ENCODE measurements at regions not wholly inside any gene's neighbourhood (a gene's known extent, or its start where the extent isn't known, plus 50 kb on each side); places are given as distances from the start of the nearest gene placed in this dataset.

DNA sequence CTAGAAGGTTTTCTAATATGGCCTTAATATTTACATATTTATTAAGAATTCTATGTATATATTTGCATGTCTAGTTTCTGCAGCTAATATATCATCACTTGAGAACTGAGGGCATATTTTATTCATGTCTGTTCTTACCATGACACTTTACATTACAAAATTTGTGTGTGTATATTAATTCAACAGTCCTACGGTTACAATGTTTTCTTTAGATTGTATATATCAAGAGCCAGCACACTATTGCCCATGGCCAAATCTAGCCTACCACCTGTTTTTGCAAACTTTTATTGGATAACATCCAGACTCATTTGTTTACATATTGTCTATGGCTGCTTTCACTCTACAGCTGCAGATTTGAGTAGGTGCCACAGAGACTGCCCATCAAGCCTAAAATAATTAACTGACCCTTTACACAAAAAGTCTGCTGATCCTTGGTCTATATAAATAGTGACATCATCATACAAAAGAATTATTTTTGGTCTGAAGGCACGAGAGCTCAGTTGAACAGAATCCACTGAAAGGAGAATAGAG is 577.4 kb upstream of the PBX1 start:
- dilution Hi-C loops (cut with MboI; ENCODE audit: extremely low pct_ligation_motif_present, low sequenced_read_pairs) (no loop called here), intact Hi-C loops (cut with micrococcal nuclease) (no loop called here)
- Histone ChIP-seq H3K9ac (replicated peaks; ENCODE audit: extremely low read depth, insufficient read depth, low read length) (no peak overlapping the region), H3K4me1 (ENCODE audit: control insufficient read depth, extremely low read depth, insufficient read depth, low read length) (no peaks in the 10 kb centered on the region), H2AFZ (ENCODE audit: low read depth, low read length) (no peak overlapping the region), H3K79me2 (ENCODE audit: control insufficient read depth, insufficient read depth, low read length) (no peaks in the 10 kb centered on the region), H3K27me3 (ENCODE audit: control insufficient read depth in 2 of 2, insufficient read depth in 2 of 2, low read length in 2 of 2) (no peaks in the 10 kb centered on the region), H3K36me3 (ENCODE audit: control insufficient read depth in 2 of 2, extremely low read depth in 1 of 2, insufficient read depth in 2 of 2, low read length in 2 of 2) (no peaks in the 10 kb centered on the region), H3K4me2 (ENCODE audit: insufficient read depth, low read length) (no peak overlapping the region), H3K27ac (ENCODE audit: insufficient read depth, low read depth, low read length) (no peak overlapping the region), H4K20me1 (replicated peaks; ENCODE audit: control insufficient read depth, extremely low read depth, insufficient read depth, low read length) (no peaks in the 10 kb centered on the region), H3K4me3 (replicated peaks in 1 of 3; ENCODE audit: insufficient read depth in 1 of 3, low read depth in 1 of 3, low read length in 3 of 3) (no peak overlapping the region), H3K9me3 (replicated peaks; ENCODE audit: control insufficient read depth, insufficient read depth, low read length) (no peaks in the 10 kb centered on the region), H3K9me1 (replicated peaks; ENCODE audit: control insufficient read depth, extremely low read depth, insufficient read depth, low read length) (no peaks in the 10 kb centered on the region)
- ChIA-PET POLR2A (no interaction called here), CTCF (no interaction called here)
- DNase-seq (ENCODE audit: low read depth, low spot score) (no peak), FAIRE-seq (no peak)
- BruUV-seq (replicated peaks), result no TSS peak
- TF ChIP-seq GATA2 (IDR thresholded peaks at IDR 0.05; ENCODE audit: insufficient read depth, insufficient read length, low read depth, low read length), result no peak
- no peak for TF ChIP-seq MYC (IDR thresholded peaks at IDR 0.05; ENCODE audit: low read depth, low read length)
- no peak for TF ChIP-seq POLR2A (IDR thresholded peaks at IDR 0.05; ENCODE audit: low read depth, low read length)
- no peak for TF ChIP-seq POLR2AphosphoS5 (IDR thresholded peaks at IDR 0.05; ENCODE audit: insufficient read depth, low read depth, low read length)
- no peak for TF ChIP-seq EZH2 (IDR thresholded peaks at IDR 0.05; ENCODE audit: borderline replicate concordance, low read depth, low read length, severe bottlenecking)
- TF ChIP-seq, protein P1, sequence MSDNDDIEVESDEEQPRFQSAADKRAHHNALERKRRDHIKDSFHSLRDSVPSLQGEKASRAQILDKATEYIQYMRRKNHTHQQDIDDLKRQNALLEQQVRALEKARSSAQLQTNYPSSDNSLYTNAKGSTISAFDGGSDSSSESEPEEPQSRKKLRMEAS (IDR thresholded peaks at IDR 0.05; ENCODE audit: insufficient read depth, insufficient read length), result no peak
- TF ChIP-seq, protein P2, sequence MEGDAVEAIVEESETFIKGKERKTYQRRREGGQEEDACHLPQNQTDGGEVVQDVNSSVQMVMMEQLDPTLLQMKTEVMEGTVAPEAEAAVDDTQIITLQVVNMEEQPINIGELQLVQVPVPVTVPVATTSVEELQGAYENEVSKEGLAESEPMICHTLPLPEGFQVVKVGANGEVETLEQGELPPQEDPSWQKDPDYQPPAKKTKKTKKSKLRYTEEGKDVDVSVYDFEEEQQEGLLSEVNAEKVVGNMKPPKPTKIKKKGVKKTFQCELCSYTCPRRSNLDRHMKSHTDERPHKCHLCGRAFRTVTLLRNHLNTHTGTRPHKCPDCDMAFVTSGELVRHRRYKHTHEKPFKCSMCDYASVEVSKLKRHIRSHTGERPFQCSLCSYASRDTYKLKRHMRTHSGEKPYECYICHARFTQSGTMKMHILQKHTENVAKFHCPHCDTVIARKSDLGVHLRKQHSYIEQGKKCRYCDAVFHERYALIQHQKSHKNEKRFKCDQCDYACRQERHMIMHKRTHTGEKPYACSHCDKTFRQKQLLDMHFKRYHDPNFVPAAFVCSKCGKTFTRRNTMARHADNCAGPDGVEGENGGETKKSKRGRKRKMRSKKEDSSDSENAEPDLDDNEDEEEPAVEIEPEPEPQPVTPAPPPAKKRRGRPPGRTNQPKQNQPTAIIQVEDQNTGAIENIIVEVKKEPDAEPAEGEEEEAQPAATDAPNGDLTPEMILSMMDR (IDR thresholded peaks at IDR 0.05; ENCODE audit: extremely low read depth in 1 of 2, insufficient read depth in 1 of 2, low read depth in 1 of 2, low read length in 2 of 2), result no peak
- TF ChIP-seq JUN (IDR thresholded peaks at IDR 0.05; ENCODE audit: borderline replicate concordance, insufficient read depth, insufficient read length, low read depth), result no peak
- TF ChIP-seq FOS (IDR thresholded peaks at IDR 0.05; ENCODE audit: borderline replicate concordance, insufficient read depth, low read length), result no peak
